NCI-H2227 treated with DMSO at 0.1 percent for 48 hours (cell line): ENCODE measurements at regions not wholly inside any gene's neighbourhood (a gene's known extent, or its start where the extent isn't known, plus 50 kb on each side); places are given as distances from the start of the nearest gene placed in this dataset.

Experiments used
- DNase-seq: peaks from one replicate; lab custom pipeline; 2025; lab: John Stamatoyannopoulos, UW

GRCh38 chr22:44387486-44387885 is 74.7 kb upstream of the SHISAL1 start:
- DNase-seq = no peak

DNA sequence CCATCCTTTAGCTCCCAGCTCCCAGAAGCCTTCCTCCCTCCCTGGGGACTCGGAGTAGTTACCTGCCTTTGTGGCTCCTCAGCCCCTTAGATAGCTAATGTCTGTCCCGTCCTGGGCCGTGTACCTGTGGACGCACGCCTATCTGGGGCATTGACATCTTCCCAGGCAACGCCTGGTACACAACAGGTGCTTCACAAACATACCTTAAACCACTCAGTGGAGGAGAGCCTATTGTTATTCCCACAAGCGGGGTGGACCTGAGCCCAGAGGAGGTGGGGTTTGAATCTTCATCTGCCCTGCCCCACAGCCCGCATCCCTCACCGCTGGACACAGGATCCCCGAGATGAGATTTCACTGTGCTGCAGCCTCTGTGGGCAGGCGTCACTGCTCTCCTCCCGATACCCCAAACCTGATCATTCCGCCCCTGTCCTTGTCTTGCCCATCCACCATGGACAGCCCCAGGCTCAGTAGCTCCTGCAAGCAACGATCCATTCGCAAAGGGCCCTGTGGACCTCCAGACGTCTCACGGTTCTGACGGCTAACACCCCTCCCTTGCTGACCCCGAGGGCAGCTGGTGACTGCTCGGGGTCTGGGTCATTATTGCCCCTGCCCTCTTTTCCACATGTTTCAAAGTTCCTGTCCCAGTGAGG is 73.8 kb upstream of the SHISAL1 start:
- no peak for DNase-seq

GRCh38 chr22:44385781-44386180 is 73.0 kb upstream of the SHISAL1 start:
- no peak for DNase-seq

GRCh38 chr22:44385296-44385610 is 72.5 kb upstream of the SHISAL1 start:
- DNase-seq = no peak

- no peak for DNase-seq
Measured at GRCh38 chr22:44384563-44385295, 72.0 kb upstream of the SHISAL1 start.

DNA sequence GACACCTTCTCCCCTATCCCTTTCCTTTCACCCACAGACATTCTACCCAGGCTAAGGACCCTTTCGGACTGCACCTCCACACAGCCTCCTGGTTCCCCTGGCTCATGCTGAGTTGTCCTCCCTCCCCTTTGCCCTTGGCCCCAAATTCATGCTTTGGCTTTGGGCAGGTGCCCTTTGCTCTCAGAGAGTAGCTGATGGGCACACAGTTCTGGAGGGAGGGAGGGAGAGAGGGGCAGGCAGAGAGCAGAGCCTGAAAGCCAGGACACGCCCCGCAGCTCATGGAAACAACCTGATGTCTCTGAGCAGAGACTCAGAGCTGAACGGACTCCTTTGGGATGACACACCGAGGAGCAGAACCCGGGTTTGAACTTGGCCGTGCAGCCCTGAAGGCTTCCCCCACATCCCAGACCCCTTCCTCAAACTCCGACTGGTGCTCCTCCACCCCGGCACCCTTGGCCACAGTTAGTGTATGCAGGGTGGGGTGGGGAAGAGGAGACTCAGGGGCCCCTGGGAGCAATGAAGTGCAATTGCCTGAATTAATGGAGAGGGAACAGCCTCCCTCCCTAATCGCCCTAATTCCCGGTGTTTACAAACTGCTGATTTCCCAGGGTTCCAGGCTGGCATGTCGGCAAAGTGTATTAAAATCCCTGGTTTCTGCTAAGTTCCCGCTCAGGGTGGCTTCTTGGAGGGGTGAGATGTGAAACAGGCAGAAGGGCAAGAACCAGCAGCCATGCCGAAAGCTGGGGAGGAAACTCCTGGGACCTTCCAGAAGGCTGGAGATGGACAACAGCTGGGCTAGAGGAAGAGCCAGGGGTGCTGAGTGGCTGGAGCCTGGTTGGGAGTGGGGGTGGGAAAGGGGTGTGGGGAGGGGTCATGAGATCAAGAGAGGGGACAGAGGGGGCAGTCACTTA is 71.2 kb upstream of the SHISAL1 start:
- no peak for DNase-seq

GRCh38 chr22:44383064-44383575 is 70.4 kb upstream of the SHISAL1 start:
- no peak for DNase-seq

- DNase-seq = no peak
Measured at GRCh38 chr22:44382116-44383038, 69.6 kb upstream of the SHISAL1 start.

DNA sequence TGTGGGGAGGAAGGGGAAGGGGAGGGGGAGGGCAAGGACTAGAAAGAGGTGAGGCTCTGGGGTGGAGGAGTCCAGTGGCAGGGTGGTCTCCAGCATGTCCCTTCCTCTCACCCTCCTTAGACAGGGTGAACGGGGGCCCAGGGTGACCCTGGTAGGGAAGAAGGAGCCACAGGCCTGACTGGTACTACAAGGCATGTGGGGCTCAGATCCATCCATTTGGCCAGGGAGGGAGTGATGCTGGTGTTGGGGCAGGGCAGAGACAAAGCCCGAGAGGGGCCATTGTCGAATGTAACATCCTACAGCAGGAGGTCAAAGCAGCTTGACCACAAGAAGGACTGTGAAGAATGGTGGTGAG is 69.0 kb upstream of the SHISAL1 start:
- no peak for DNase-seq

DNA sequence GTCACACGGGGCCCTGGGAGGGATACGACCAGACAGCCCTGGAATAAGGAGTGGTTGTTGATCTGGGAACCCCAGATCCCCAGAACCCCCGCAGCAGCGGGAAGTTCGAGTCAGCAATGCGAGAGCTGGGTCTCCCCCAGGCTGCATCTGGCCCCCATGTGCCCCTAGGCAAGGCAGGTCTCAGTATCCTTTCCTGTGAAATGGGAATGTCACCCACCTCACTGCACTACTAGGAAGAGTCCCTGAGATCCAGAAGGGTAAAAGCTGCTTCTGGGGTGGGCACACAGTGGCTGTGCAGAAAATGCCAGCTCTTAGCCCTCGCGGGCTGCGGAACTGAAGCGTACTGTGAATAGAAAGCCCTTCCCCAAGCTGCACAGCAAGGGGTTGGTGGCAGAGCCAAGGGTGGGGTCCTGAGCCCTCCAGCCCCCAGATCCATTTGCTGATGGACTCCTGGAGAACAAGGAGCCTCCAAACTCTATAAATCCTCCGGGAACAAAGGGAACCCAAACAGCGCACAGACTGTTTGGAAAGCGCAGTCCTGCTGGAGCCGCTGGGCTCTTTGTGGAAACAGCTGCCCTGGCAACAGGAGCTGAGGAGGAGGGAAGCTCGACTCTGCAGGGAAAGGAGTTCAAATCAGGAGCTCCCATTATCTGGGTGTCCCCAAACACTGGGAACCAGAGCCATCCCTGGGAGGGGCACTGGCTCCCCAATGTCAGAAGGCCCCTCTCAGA is 68.2 kb upstream of the SHISAL1 start:
- no peak for DNase-seq

GRCh38 chr22:44379817-44380755 is 67.3 kb upstream of the SHISAL1 start:
- DNase-seq = no peak

GRCh38 chr22:44378380-44378779 is 65.6 kb upstream of the SHISAL1 start:
- DNase-seq = no peak

DNA sequence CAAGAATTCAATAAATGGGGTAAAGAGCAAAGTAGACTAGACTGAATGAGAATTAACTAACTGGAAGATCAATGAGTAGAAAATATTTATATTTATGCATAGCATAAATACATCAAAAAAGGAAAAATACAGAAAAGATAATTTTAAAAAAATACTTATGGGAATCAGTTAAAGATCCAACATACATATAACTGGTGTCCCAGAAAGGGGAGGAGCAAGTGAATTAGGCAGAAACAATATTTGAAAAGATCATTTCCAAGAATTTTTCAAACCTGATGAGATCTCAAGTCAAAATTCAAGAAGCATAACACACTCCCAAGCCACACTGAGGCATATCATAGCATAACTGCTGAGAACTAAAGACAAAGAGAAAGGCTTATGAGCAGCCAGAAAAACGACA is 62.7 kb upstream of the SHISAL1 start:
- no peak for DNase-seq

DNA sequence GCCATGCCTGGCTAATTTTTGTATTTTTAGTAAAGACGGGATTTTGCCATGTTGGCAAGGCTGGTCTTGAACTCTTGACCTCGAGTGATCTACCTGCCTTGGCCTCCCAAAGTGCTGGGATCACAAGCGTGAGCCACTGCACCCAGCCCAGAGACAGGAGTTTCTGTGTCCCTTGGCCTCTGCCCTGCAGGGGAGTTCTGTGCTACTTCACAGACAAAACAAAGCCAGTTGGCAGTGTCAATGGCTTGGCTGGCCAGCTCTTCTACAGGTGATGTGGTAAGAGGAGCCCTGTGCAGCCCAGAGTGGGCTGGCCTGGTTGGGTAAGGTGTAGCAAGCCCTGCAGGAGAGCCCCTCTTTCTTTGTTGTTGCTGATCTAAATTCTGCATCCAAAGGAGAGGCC is 60.5 kb upstream of the SHISAL1 start:
- DNase-seq = no peak

- no peak for DNase-seq
Measured at GRCh38 chr22:44372611-44373010, 59.9 kb upstream of the SHISAL1 start.

GRCh38 chr22:44371741-44372525 is 59.2 kb upstream of the SHISAL1 start:
- DNase-seq = no peak

- no peak for DNase-seq
Measured at GRCh38 chr22:44369916-44370801, 57.4 kb upstream of the SHISAL1 start.

DNA sequence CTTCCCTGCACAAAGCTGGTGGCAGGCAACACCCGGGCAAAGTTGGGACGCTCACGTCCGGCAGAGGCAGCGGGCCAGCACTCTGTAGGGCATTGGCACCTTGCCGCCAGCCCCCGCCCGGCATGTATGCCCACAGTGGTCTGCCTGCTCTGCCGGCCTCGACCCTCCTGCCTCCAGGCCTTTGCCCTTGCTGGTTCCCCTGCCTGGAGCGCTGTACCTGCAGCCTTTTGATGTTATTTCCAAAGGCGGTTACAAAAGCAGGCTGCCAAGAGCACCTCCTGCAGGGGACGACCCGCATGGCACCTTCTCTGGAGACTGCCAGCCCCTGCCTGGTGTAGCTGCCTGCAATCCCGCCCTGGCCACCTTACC is 56.5 kb upstream of the SHISAL1 start:
- DNase-seq = no peak
